Testis (tissue), 2 donors: ENCODE measurements at regions not wholly inside any gene's neighbourhood (a gene's known extent, or its start where the extent isn't known, plus 50 kb on each side); places are given as distances from the start of the nearest gene placed in this dataset.

Source experiments
- CTCF ChIP-seq, 3 experiments: fragments of 450-650 bp in 2 of 3; fragments of 200-600 bp in 1 of 3; sonication (generic) in 1 of 3; IDR thresholded peaks; one replicate each; pipeline ENCODE4 v1.5.1; 2016 to 2019; ENCODE audit warnings: antibody characterized with exemption in 3 of 3, mild to moderate bottlenecking in 2 of 3, moderate library complexity in 1 of 3
- POLR2A ChIP-seq: fragments of 450-650 bp; IDR thresholded peaks from one replicate; pipeline ENCODE4 v1.6.1; 2017; ENCODE audit warnings: antibody characterized with exemption, mild to moderate bottlenecking, moderate library complexity

GRCh38 chr13:33394294-33394932, 108.9 kb upstream of the STARD13 start:
- TF ChIP-seq POLR2A, result no peak
- no peak for TF ChIP-seq CTCF (IDR thresholded peaks at IDR 0.05)
